ENCODE measurements at regions not wholly inside any gene's neighbourhood (a gene's known extent, or its start where the extent isn't known, plus 50 kb on each side); places are given as distances from the start of the nearest gene placed in this dataset.

GRCh38 chr17:51496378-51496777, 236.0 kb downstream of the UTP18 start:
- TF ChIP-seq ARID2 (IDR thresholded peaks at IDR 0.05) (no peak), ZNF395 (CRISPR knock-in tag; IDR thresholded peaks at IDR 0.05) (no peak), CTCF (IDR thresholded peaks at IDR 0.05 in 2 of 3, conservative IDR thresholded peaks at IDR 0.05 in 1 of 3; ENCODE audit: insufficient read depth in 2 of 3, low read depth in 1 of 3, low read length in 3 of 3) (no peak), TAF1 (IDR thresholded peaks at IDR 0.05; ENCODE audit: control insufficient read depth, extremely low read depth, insufficient read depth, low read length, severe bottlenecking) (no peak), FOXK2 (conservative IDR thresholded peaks at IDR 0.05 in 1 of 2, IDR thresholded peaks at IDR 0.05 in 1 of 2; ENCODE audit: low read depth in 2 of 2) (no peak), POLR2A (conservative IDR thresholded peaks at IDR 0.05) (no peak), GTF2E2 (tag; IDR thresholded peaks at IDR 0.05) (no peak), ZNF586 (CRISPR knock-in tag; conservative IDR thresholded peaks at IDR 0.05) (no peak), CC2D1A (IDR thresholded peaks at IDR 0.05) (no peak), CLOCK (CRISPR knock-in tag; IDR thresholded peaks at IDR 0.05; ENCODE audit: borderline replicate concordance) (no peak), ZC3H4 (CRISPR knock-in tag; IDR thresholded peaks at IDR 0.05; ENCODE audit: borderline replicate concordance) (no peak), ZNF592 (IDR thresholded peaks at IDR 0.05) (no peak), USF2 (CRISPR knock-in tag; IDR thresholded peaks at IDR 0.05) (no peak)
